Upper lobe of right lung (tissue), 1 donor: ENCODE measurements at regions not wholly inside any gene's neighbourhood (a gene's known extent, or its start where the extent isn't known, plus 50 kb on each side); places are given as distances from the start of the nearest gene placed in this dataset.

Experiments
- ATAC-seq: fragments of 200-7000 bp; cut with Tn5 transposase; one replicate; pipeline ENCODE4 v1.9.1; 2020; ENCODE audit warnings: mild to moderate bottlenecking, moderate library complexity
- DNase-seq: peaks from one replicate; pipeline ENCODE4 v3.0.0-alpha.2; 2020
- H3K27ac ChIP-seq: fragments of 200-600 bp; one replicate; pipeline ENCODE4 v1.8.0; 2022
- H3K27me3 ChIP-seq: fragments of 200-600 bp; one replicate; pipeline ENCODE4 v1.8.0; 2022; ENCODE audit warnings: mild to moderate bottlenecking
- H3K36me3 ChIP-seq: fragments of 200-600 bp; one replicate; pipeline ENCODE4 v1.8.0; 2022
- H3K4me1 ChIP-seq: fragments of 200-600 bp; one replicate; pipeline ENCODE4 v1.8.0; 2022
- H3K4me3 ChIP-seq: fragments of 200-600 bp; one replicate; pipeline ENCODE4 v1.8.0; 2022; ENCODE audit warnings: mild to moderate bottlenecking
- H3K9me3 ChIP-seq: fragments of 200-600 bp; one replicate; pipeline ENCODE4 v1.8.0; 2022
- intact Hi-C: fragments of 100-400 bp; cut with DNase I; formaldehyde crosslinking; loops from one replicate; pipeline ENCODE4 v1.11.0; 2022
- TF ChIP-seq, protein P1 (sequence below): fragments of 200-600 bp; IDR thresholded peaks from one replicate; pipeline ENCODE4 v1.8.0; 2022; ENCODE audit warnings: antibody characterized with exemption
- donor health status: DM: no; HTN: yes; CAD: no; lungs with severe emphysema.

DNA sequence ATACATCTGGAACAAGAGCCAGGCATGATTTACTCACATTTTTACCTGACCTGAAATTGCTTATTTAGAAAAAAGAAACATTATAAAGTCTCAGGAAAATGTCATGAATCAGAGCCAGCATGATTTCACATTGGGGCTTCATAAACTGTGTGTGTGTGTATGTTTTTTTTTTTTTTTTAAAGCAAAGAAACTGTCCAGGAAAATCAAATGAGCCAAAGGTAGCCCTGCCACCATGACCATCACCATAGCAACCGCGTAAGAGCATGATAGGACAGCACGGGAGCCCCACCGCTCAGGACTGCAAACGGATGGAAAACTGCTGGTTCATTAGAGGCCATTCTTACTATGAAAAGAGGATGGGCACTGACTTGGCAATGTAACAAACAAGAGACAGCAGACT lies 139.2 kb downstream of the NTMT2 start:
- no peaks in the 10 kb centered on the region for H3K4me1 ChIP-seq
- H3K36me3 ChIP-seq, result no peaks in the 10 kb centered on the region
- ATAC-seq (no peak), DNase-seq (no peak)
- TF ChIP-seq, protein P1, sequence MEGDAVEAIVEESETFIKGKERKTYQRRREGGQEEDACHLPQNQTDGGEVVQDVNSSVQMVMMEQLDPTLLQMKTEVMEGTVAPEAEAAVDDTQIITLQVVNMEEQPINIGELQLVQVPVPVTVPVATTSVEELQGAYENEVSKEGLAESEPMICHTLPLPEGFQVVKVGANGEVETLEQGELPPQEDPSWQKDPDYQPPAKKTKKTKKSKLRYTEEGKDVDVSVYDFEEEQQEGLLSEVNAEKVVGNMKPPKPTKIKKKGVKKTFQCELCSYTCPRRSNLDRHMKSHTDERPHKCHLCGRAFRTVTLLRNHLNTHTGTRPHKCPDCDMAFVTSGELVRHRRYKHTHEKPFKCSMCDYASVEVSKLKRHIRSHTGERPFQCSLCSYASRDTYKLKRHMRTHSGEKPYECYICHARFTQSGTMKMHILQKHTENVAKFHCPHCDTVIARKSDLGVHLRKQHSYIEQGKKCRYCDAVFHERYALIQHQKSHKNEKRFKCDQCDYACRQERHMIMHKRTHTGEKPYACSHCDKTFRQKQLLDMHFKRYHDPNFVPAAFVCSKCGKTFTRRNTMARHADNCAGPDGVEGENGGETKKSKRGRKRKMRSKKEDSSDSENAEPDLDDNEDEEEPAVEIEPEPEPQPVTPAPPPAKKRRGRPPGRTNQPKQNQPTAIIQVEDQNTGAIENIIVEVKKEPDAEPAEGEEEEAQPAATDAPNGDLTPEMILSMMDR, result no peak
- H3K4me3 ChIP-seq, result no peak overlapping the region
- H3K9me3 ChIP-seq, result no peaks in the 10 kb centered on the region
- no peaks in the 10 kb centered on the region for H3K27me3 ChIP-seq
- intact Hi-C loops, result no loop called here
- H3K27ac ChIP-seq, result no peak overlapping the region

DNA sequence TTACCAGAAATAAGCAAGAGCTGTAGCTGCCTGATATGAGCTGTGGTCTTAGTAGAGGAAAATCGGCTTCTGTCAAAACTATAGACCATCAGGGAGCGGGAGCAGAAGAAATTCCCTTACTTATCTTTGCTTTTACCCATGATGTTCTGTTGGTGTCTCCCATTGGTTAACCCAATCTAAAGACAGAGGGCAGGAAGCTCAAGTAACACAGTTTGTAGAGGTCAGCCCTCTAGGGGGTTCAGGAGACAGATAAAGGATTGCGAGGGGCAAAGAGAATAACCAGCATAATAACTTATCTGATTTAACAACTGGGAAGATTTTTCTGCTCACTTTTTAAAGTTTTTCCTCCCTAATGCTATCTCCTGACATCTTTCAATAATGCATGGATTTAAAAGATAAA lies 142.4 kb downstream of the NTMT2 start:
- intact Hi-C loops, result no loop called here
- no peak overlapping the region for H3K4me3 ChIP-seq
- H3K9me3 ChIP-seq, result no peaks in the 10 kb centered on the region
- no peaks in the 10 kb centered on the region for H3K27me3 ChIP-seq
- no peaks in the 10 kb centered on the region for H3K4me1 ChIP-seq
- DNase-seq (no peak), ATAC-seq (no peak)
- H3K36me3 ChIP-seq, result no peaks in the 10 kb centered on the region
- TF ChIP-seq, protein P1, result no peak
- no peak overlapping the region for H3K27ac ChIP-seq

DNA sequence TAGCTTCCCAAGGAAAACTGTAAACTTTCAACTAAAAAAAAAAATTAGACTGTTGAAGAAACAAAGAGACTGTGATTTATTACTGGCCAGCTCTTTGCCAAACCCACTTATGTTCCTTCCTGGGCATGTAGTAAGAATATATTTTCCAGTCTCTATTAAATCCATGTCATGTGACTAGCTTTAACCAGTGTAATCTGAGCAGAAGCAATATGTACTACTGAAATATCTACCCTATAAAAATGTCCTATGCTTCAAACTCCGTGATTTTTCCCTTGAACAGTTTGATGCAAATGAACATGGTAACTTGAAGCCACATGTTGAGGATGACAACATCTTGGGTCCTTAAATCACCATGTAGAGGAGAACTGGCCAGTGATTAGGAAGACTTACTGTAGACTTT lies 144.5 kb downstream of the NTMT2 start:
- intact Hi-C loops, result no loop called here
- TF ChIP-seq, protein P1, result no peak
- no peak for ATAC-seq
- H3K27ac ChIP-seq, result no peak overlapping the region
- no peaks in the 10 kb centered on the region for H3K9me3 ChIP-seq
- no peak for DNase-seq
- no peaks in the 10 kb centered on the region for H3K36me3 ChIP-seq
- no peaks in the 10 kb centered on the region for H3K4me1 ChIP-seq
- H3K4me3 ChIP-seq, result no peak overlapping the region
- no peaks in the 10 kb centered on the region for H3K27me3 ChIP-seq

DNA sequence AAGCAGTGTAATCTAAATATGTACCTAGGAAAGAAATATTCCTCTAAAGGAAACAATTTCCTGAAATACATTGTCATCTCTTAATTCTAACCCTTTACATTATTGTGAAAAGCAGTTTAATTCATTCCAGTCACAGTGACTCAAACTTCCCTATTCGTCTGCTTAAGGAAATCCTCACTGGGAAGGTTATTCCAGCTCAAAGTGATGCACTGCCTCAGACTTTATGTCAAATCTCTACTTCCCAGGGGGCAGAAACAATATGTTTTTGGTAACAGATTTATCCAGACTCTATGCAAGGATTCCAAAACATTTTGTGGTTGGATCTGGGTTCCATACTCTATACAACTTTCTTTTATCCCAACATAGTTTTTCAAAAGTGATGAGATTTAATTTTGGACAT lies 145.2 kb downstream of the NTMT2 start:
- H3K4me1 ChIP-seq, result no peaks in the 10 kb centered on the region
- DNase-seq (no peak), ATAC-seq (no peak)
- H3K4me3 ChIP-seq, result no peak overlapping the region
- intact Hi-C loops, result no loop called here
- TF ChIP-seq, protein P1, result no peak
- no peak overlapping the region for H3K27ac ChIP-seq
- no peaks in the 10 kb centered on the region for H3K9me3 ChIP-seq
- no peaks in the 10 kb centered on the region for H3K36me3 ChIP-seq
- H3K27me3 ChIP-seq, result no peaks in the 10 kb centered on the region

DNA sequence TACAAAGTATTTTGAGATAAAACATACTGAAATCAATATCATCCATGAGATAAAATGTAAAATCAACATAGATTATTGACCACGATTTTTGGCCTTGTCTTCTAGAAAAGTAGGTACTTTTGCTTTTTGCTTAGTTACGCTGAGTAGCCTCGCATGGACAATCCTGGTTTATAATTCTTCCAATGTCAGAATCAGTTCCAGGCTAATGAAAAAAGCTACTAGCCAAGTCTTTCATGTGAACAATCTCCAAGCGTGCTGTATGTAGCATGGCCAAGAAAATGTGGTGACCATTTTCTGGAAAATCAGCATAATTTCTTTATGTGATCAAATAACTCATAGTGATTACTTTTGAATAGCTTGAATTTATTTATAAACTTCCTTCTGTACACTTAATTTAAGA lies 145.8 kb downstream of the NTMT2 start:
- ATAC-seq (no peak), DNase-seq (no peak)
- no peak overlapping the region for H3K4me3 ChIP-seq
- intact Hi-C loops, result no loop called here
- H3K27me3 ChIP-seq, result no peaks in the 10 kb centered on the region
- no peaks in the 10 kb centered on the region for H3K4me1 ChIP-seq
- no peaks in the 10 kb centered on the region for H3K9me3 ChIP-seq
- no peaks in the 10 kb centered on the region for H3K36me3 ChIP-seq
- no peak overlapping the region for H3K27ac ChIP-seq
- TF ChIP-seq, protein P1, result no peak

DNA sequence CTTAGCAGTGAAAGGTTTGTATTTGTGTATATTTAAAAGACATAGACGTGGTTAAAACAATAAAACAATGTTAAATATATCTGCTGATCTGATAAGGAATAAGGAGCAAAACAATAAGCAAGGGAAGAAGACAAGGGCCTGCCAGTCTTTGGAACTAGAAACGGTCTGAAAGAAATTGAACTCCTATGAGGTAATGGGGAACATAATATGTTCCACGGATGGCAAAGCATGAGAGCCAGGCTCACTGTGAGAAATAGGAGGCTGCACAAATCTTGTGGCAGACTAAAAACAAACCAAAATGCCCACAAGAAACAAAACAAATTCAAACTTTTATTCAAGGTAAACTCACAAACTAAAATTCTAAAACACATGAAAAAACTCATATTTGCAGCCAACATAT lies 150.5 kb downstream of the NTMT2 start:
- TF ChIP-seq, protein P1, result no peak
- Histone ChIP-seq H3K27ac (no peak overlapping the region), H3K36me3 (no peaks in the 10 kb centered on the region), H3K4me3 (no peak overlapping the region), H3K9me3 (no peaks in the 10 kb centered on the region), H3K4me1 (no peaks in the 10 kb centered on the region), H3K27me3 (no peaks in the 10 kb centered on the region)
- intact Hi-C loops, result no loop called here
- ATAC-seq, result no peak
- DNase-seq, result no peak
